Choroid plexus epithelial cell (primary cell): ENCODE measurements at regions not wholly inside any gene's neighbourhood (a gene's known extent, or its start where the extent isn't known, plus 50 kb on each side); places are given as distances from the start of the nearest gene placed in this dataset.

Experiments
- DNase-seq: peaks from one replicate; pipeline ENCODE4 v3.0.0-alpha.2; 2010; ENCODE audit warnings: low read depth
- H3K4me3 ChIP-seq: 2 replicates; pipeline ENCODE4 v1.5.1; 2011; ENCODE audit warnings: low read depth, mild to moderate bottlenecking, control low read depth, low read length, moderate library complexity
- CTCF ChIP-seq: conservative IDR thresholded peaks from 2 replicates; pipeline ENCODE4 v1.5.1; 2011; ENCODE audit warnings: low read depth, mild to moderate bottlenecking, control low read depth, inconsistent platforms, low read length, moderate library complexity

GRCh38 chr16:86143666-86144065 lies 244.7 kb downstream of the IRF8 start:
- no peak overlapping the region for H3K4me3 ChIP-seq
- TF ChIP-seq CTCF, result no peak
- DNase-seq, result no peak

- no peak for TF ChIP-seq CTCF
- no peak overlapping the region for H3K4me3 ChIP-seq
- DNase-seq, result no peak
Observed at GRCh38 chr16:86145669-86146068, 246.7 kb downstream of the IRF8 start.

GRCh38 chr16:86150641-86151238 lies 251.8 kb downstream of the IRF8 start:
- no peak for TF ChIP-seq CTCF
- no peak overlapping the region for H3K4me3 ChIP-seq
- no peak for DNase-seq

- DNase-seq, result no peak
- H3K4me3 ChIP-seq, result no peak overlapping the region
- no peak for TF ChIP-seq CTCF
Observed at GRCh38 chr16:86151239-86151851, 252.4 kb downstream of the IRF8 start.

- TF ChIP-seq CTCF, result no peak
Observed at GRCh38 chr16:86156155-86156554, 257.2 kb downstream of the IRF8 start.

GRCh38 chr16:86157616-86158247 lies 258.8 kb downstream of the IRF8 start:
- no peak overlapping the region for H3K4me3 ChIP-seq
- no peak for TF ChIP-seq CTCF
- DNase-seq, result peak; percentile 33

More at GRCh38 chr16:86156155-86156554, 257.2 kb downstream of the IRF8 start:
- no peak overlapping the region for H3K4me3 ChIP-seq
- DNase-seq, result no peak
